IMR-90 (cell line): ENCODE measurements at regions not wholly inside any gene's neighbourhood (a gene's known extent, or its start where the extent isn't known, plus 50 kb on each side); places are given as distances from the start of the nearest gene placed in this dataset.

Experiments
- ATAC-seq: fragments of 200-7000 bp; cut with Tn5 transposase; 2 replicates; pipeline ENCODE4 v1.9.1; 2020; ENCODE audit warnings: low read depth, mild to moderate bottlenecking, moderate library complexity
- BruUV-seq: library from RNA; stranded (reverse); fragments of 400-500 nt; replicated peaks from 2 replicates; lab custom pipeline; 2021; lab: Mats Ljungman, UMichigan
- CTCF ChIA-PET: fragments of 300-600 bp; formaldehyde crosslinking; extraction: SDS; loops from one replicate; lab custom pipeline; 2021; ENCODE audit warnings: antibody characterized with exemption; lab: Yijun Ruan, JAX
- POLR2A ChIA-PET: fragments of 300-600 bp; sonication (Branson Sonifier 250); formaldehyde crosslinking; loops from one replicate; lab custom pipeline; 2022; ENCODE audit warnings: antibody characterized with exemption; ENCODE audit not compliant: unreplicated experiment; lab: Charles Lee
- DNase-seq: peaks from one replicate; pipeline ENCODE4 v3.0.0; 2013
- H2AFZ ChIP-seq: replicated peaks from 2 replicates; pipeline ENCODE3; 2013; ENCODE audit warnings: low read length, mild to moderate bottlenecking; ENCODE audit not compliant: poor library complexity
- H2AK5ac ChIP-seq: 2 replicates; pipeline ENCODE4 v1.6.1; 2013; ENCODE audit warnings: low read depth, low read length, inconsistent platforms
- H2AK9ac ChIP-seq: replicated peaks from 2 replicates; pipeline ENCODE3; 2013; ENCODE audit warnings: mild to moderate bottlenecking, low read depth, low read length, moderate library complexity; ENCODE audit not compliant: poor library complexity
- H2BK120ac ChIP-seq: 2 replicates; pipeline ENCODE4 v1.6.1; 2013; ENCODE audit warnings: low read depth, low read length, inconsistent platforms
- H2BK15ac ChIP-seq: 3 replicates; pipeline ENCODE4 v1.6.1; 2013; ENCODE audit warnings: low read depth, low read length, inconsistent platforms
- H2BK20ac ChIP-seq: 2 replicates; pipeline ENCODE4 v1.6.1; 2013; ENCODE audit warnings: low read depth, mild to moderate bottlenecking, inconsistent platforms, low read length, moderate library complexity
- H2BK5ac ChIP-seq: 2 replicates; pipeline ENCODE4 v1.6.1; 2013; ENCODE audit warnings: mild to moderate bottlenecking, low read depth, low read length, inconsistent platforms; ENCODE audit not compliant: poor library complexity, severe bottlenecking
- H3K14ac ChIP-seq: replicated peaks from 2 replicates; pipeline ENCODE4 v1.6.1; 2013; ENCODE audit warnings: low read depth, low read length, inconsistent platforms
- H3K18ac ChIP-seq: 2 replicates; pipeline ENCODE4 v1.6.1; 2013; ENCODE audit warnings: low read depth, low read length, control low read depth
- H3K23ac ChIP-seq: 2 replicates; pipeline ENCODE4 v1.6.1; 2013; ENCODE audit warnings: low read depth, low read length, inconsistent platforms
- H3K27ac ChIP-seq: 2 replicates; pipeline ENCODE4 v1.5.1; 2013; ENCODE audit warnings: mild to moderate bottlenecking, control low read depth, low read length; ENCODE audit not compliant: insufficient read depth
- H3K27me3 ChIP-seq: 2 replicates; pipeline ENCODE4 v1.6.1; 2013; ENCODE audit warnings: low read length; ENCODE audit not compliant: control insufficient read depth, insufficient read depth
- H3K36me3 ChIP-seq: 2 replicates; pipeline ENCODE4 v1.6.1; 2013; ENCODE audit warnings: low read length, mixed read lengths; ENCODE audit not compliant: control insufficient read depth, insufficient read depth
- H3K4ac ChIP-seq: 2 replicates; pipeline ENCODE4 v1.6.1; 2013; ENCODE audit warnings: low read depth, low read length, inconsistent platforms
- H3K4me1 ChIP-seq: 2 replicates; pipeline ENCODE4 v1.6.1; 2013; ENCODE audit warnings: low read length, mixed read lengths; ENCODE audit not compliant: control insufficient read depth, insufficient read depth
- H3K4me2 ChIP-seq: 2 replicates; pipeline ENCODE4 v1.6.1; 2013; ENCODE audit warnings: low read depth, mild to moderate bottlenecking, control low read depth, low read length, moderate library complexity
- H3K4me3 ChIP-seq: 2 replicates; pipeline ENCODE4 v1.5.1; 2013; ENCODE audit warnings: low read depth, mild to moderate bottlenecking, control low read depth, low read length, moderate library complexity; ENCODE audit not compliant: insufficient read depth
- H3K56ac ChIP-seq: 2 replicates; pipeline ENCODE4 v1.6.1; 2013; ENCODE audit warnings: low read length, inconsistent platforms; ENCODE audit not compliant: insufficient read depth; ENCODE audit errors: extremely low read depth
- H3K79me1 ChIP-seq, 2 experiments: 2 replicates each; pipeline ENCODE4 v1.6.1; 2013; ENCODE audit warnings: low read length in 2 of 2, inconsistent platforms in 1 of 2, low read depth in 1 of 2
- H3K9ac ChIP-seq: 2 replicates; pipeline ENCODE4 v1.6.1; 2013; ENCODE audit warnings: low read depth, low read length, control low read depth
- H3K9me1 ChIP-seq: 2 replicates; pipeline ENCODE4 v1.6.1; 2013; ENCODE audit warnings: low read length, inconsistent platforms; ENCODE audit not compliant: insufficient read depth
- H3K9me3 ChIP-seq: 2 replicates; pipeline ENCODE4 v1.6.1; 2013; ENCODE audit warnings: low read length; ENCODE audit not compliant: control insufficient read depth, insufficient read depth
- H4K20me1 ChIP-seq: 2 replicates; pipeline ENCODE4 v1.6.1; 2013; ENCODE audit warnings: low read length, inconsistent platforms; ENCODE audit not compliant: insufficient read depth
- H4K5ac ChIP-seq: 2 replicates; pipeline ENCODE4 v1.6.1; 2013; ENCODE audit warnings: mild to moderate bottlenecking, low read depth, low read length, control low read depth
- H4K8ac ChIP-seq, 2 experiments: 2 replicates each; pipeline ENCODE4 v1.6.1; 2013; ENCODE audit warnings: low read depth in 2 of 2, low read length in 2 of 2, control low read depth in 1 of 2, inconsistent platforms in 1 of 2
- H4K91ac ChIP-seq: 2 replicates; pipeline ENCODE4 v1.6.1; 2013; ENCODE audit warnings: low read depth, low read length, inconsistent platforms; ENCODE audit not compliant: insufficient read depth
- MAFK ChIP-seq: IDR thresholded peaks from 2 replicates; pipeline ENCODE4 v1.6.1; 2012; ENCODE audit warnings: low read depth, low read length, improper control_type of control experiment
- POLR2A ChIP-seq: IDR thresholded peaks from 2 replicates; pipeline ENCODE4 v1.6.1; 2012; ENCODE audit warnings: mild to moderate bottlenecking, low read depth, low read length
- WGBS, 2 experiments: methylation state at CpG; one replicate each; pipeline versions ENCODE4 v1.1.5 to v1.1.7; 2013; ENCODE audit warnings: missing lambda C conversion rate in 2 of 2; ENCODE audit not compliant: insufficient read length in 1 of 2; ENCODE audit errors: extremely low coverage in 2 of 2; 5-methylcytosine and 5-hydroxymethylcytosine counted together
- dilution Hi-C: fragments of 300-500 bp; cut with HindIII; formaldehyde crosslinking; loops from one replicate; pipeline ENCODE4 v1.14.3; 2018; ENCODE audit warnings: low sequenced_read_pairs; ENCODE audit not compliant: unreplicated experiment
- in situ Hi-C: fragments of 300-500 bp; cut with MboI; formaldehyde crosslinking; loops from 3 replicates; pipeline ENCODE4 v1.14.3; 2019; ENCODE audit warnings: low sequenced_read_pairs, inconsistent platforms, mixed read lengths
- intact Hi-C: fragments of 100-400 bp; cut with micrococcal nuclease; formaldehyde crosslinking; loops from 2 replicates; pipeline ENCODE4 v1.10.0; 2022

- Histone ChIP-seq H3K9me1 (no peaks in the 10 kb centered on the region), H2BK5ac (no peak overlapping the region), H3K79me1 (no peaks in the 10 kb centered on the region), H3K18ac (no peak overlapping the region), H2BK120ac (no peak overlapping the region), H3K14ac (no peak overlapping the region), H4K20me1 (no peaks in the 10 kb centered on the region), H3K56ac (no peak overlapping the region), H3K4me2 (no peak overlapping the region), H3K4me3 (no peak overlapping the region), H2AK5ac (no peak overlapping the region), H3K36me3 (no peaks in the 10 kb centered on the region), H2AK9ac (no peak overlapping the region), H3K27ac (no peak overlapping the region), H3K4ac (no peak overlapping the region), H3K9ac (no peak overlapping the region), H4K8ac (no peak overlapping the region), H2BK20ac (no peak overlapping the region), H2AFZ (no peak overlapping the region), H3K23ac (no peak overlapping the region), H3K27me3 (no peaks in the 10 kb centered on the region), H3K4me1 (no peaks in the 10 kb centered on the region), H4K5ac (no peak overlapping the region), H4K91ac (no peak overlapping the region), H2BK15ac (no peak overlapping the region), H3K9me3 (peaks cover 12% of the 10 kb centered on the region; the same call in 1 of the 2 replicates)
- intact Hi-C loops = no loop called here
- WGBS, 2 experiments = no CpG with 5 or more reads among the region's 2 CpGs
- in situ Hi-C loops = no loop called here
- TF ChIP-seq POLR2A = no peak
- TF ChIP-seq MAFK = peak; percentile 86
- ATAC-seq = no peak
- ChIA-PET POLR2A (no interaction called here), CTCF (no interaction called here)
- BruUV-seq = no TSS peak
- DNase-seq = no peak
- dilution Hi-C loops = no loop called here
Measured at GRCh38 chr3:5732081-5732480, 544.6 kb downstream of the EDEM1 start.
